Thyroid gland (tissue), 4 donors: ENCODE measurements at regions not wholly inside any gene's neighbourhood (a gene's known extent, or its start where the extent isn't known, plus 50 kb on each side); places are given as distances from the start of the nearest gene placed in this dataset.

Experiments
- CTCF ChIP-seq, 6 experiments: fragments of 200-600 bp in 3 of 6; fragments of 450-650 bp in 3 of 6; sonication (generic) in 3 of 6; IDR thresholded peaks; one replicate each; pipeline ENCODE4 v1.5.1; 2016 to 2019; ENCODE audit warnings: antibody characterized with exemption in 6 of 6, mild to moderate bottlenecking in 2 of 6, inconsistent platforms in 1 of 6, moderate library complexity in 1 of 6
- POLR2A ChIP-seq, 2 donors: fragments of 450-650 bp; IDR thresholded peaks; one replicate each; pipeline ENCODE4 v1.6.1; 2017; ENCODE audit warnings: antibody characterized with exemption in 2 of 2, mild to moderate bottlenecking in 2 of 2, moderate library complexity in 1 of 2

GRCh38 chrX:139388254-139388653, 142.3 kb upstream of the F9 start:
- TF ChIP-seq CTCF (IDR thresholded peaks at IDR 0.05) (no peak), POLR2A (IDR thresholded peaks at IDR 0.05) (no peak)
